Body of pancreas (tissue), 4 donors: ENCODE measurements at regions not wholly inside any gene's neighbourhood (a gene's known extent, or its start where the extent isn't known, plus 50 kb on each side); places are given as distances from the start of the nearest gene placed in this dataset.

Source experiments
- CTCF ChIP-seq, 7 experiments: fragments of 450-650 bp in 4 of 7; fragments of 200-600 bp in 3 of 7; sonication (generic) in 3 of 7; IDR thresholded peaks; one replicate each; pipeline ENCODE4 v1.5.1; 2016 to 2019; ENCODE audit warnings: antibody characterized with exemption in 7 of 7
- POLR2A ChIP-seq, 3 donors: fragments of 450-650 bp; IDR thresholded peaks; one replicate each; pipeline ENCODE4 v1.6.1; 2016; ENCODE audit warnings: antibody characterized with exemption in 3 of 3, mild to moderate bottlenecking in 2 of 3

- TF ChIP-seq POLR2A (IDR thresholded peaks at IDR 0.05) (no peak), CTCF (IDR thresholded peaks at IDR 0.05) (no peak)
Measured at GRCh38 chr14:97712471-97712870, 915.3 kb downstream of the VRK1 start.
